ENCODE measurements at regions not wholly inside any gene's neighbourhood (a gene's known extent, or its start where the extent isn't known, plus 50 kb on each side); places are given as distances from the start of the nearest gene placed in this dataset.
"Not testable (repeated sequence)": the region's sequence is repeated elsewhere in the genome, so short reads cannot be mapped to it uniquely, and the experiment has no call there.

- TF ChIP-seq REST (IDR thresholded peaks at IDR 0.05; ENCODE audit: unreplicated experiment) (no peak), EZH2 (IDR thresholded peaks at IDR 0.05; ENCODE audit: low read depth, unreplicated experiment) (no peak), CTCF (conservative IDR thresholded peaks at IDR 0.05; ENCODE audit: low read depth in 2 of 2) (no peak), ZNF331 (CRISPR knock-in tag; IDR thresholded peaks at IDR 0.05; ENCODE audit: low read depth) (no peak), NANOG (IDR thresholded peaks at IDR 0.05; ENCODE audit: borderline replicate concordance) (no peak), STAT1 (IDR thresholded peaks at IDR 0.05; ENCODE audit: unreplicated experiment) (no peak), EZH2phosphoT487 (IDR thresholded peaks at IDR 0.05; ENCODE audit: unreplicated experiment) (no peak), ZNF114 (CRISPR knock-in tag; IDR thresholded peaks at IDR 0.05) (no peak), JUNB (IDR thresholded peaks at IDR 0.05; ENCODE audit: unreplicated experiment) (no peak), ETS1 (IDR thresholded peaks at IDR 0.05) (no peak)
Observed at GRCh38 chrX:30027636-30028035, 187.7 kb upstream of the MAGEB2 start (continued).

GRCh38 chrX:30036406-30036805 is 179.0 kb upstream of the MAGEB2 start:
- not testable (repeated sequence) for H3K79me2 ChIP-seq (replicated peaks; ENCODE audit: insufficient read depth); H3K4me3 Mint-ChIP-seq; ATAC-seq; H3K9me3 Mint-ChIP-seq; H3K36me3 Mint-ChIP-seq (ENCODE audit: low read depth); H3K27ac ChIP-seq (ENCODE audit: low read depth); H3K9me2 ChIP-seq (ENCODE audit: insufficient read depth); H3K4me1 ChIP-seq (ENCODE audit: insufficient read depth); H3K4me3 ChIP-seq; H3K27me3 ChIP-seq (ENCODE audit: insufficient read depth); H3K27me3 Mint-ChIP-seq (ENCODE audit: insufficient read depth, low read depth, poor library complexity); H3F3A ChIP-seq (replicated peaks; ENCODE audit: low read depth); DNase-seq (ENCODE audit: low spot score); H4K20me1 ChIP-seq (replicated peaks; ENCODE audit: insufficient read depth); H2AFZ ChIP-seq; H3K27ac Mint-ChIP-seq; H3K36me3 ChIP-seq (ENCODE audit: insufficient read depth); H3K4me1 Mint-ChIP-seq; H3K4me2 ChIP-seq
- peak; percentile 14; the same call in 1 of the 2 replicates for TF ChIP-seq ZNF462 (CRISPR knock-in tag; IDR thresholded peaks at IDR 0.05)

Data from GM23338 (cell line).